ENCODE measurements at regions not wholly inside any gene's neighbourhood (a gene's known extent, or its start where the extent isn't known, plus 50 kb on each side); places are given as distances from the start of the nearest gene placed in this dataset.

DNA sequence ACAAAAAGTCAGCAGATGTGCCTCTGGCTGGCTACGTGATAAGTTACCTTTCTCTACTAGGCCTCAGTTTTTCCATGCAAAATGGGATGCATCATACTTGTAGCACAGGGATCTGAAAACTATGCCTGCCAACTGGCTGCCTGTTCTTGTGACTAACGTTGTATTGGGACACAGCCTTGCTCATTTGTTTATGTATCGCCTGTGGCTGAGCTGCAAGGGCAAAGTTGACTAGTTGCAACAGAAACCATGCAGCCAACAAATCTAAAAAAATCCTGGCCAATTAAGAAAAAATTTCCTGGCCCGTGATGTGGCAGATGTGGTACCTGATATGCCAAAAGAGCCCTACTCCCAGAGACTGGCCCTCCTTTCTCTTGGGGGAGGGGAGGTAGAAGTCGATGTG, 131.3 kb downstream of the SEC61B start:
- WGBS, 2 donors: 26 to 28% methylated on average over 3 to 5 of the region's 5 CpGs
- H3K36me3 ChIP-seq: no peaks in the 10 kb centered on the region

DNA sequence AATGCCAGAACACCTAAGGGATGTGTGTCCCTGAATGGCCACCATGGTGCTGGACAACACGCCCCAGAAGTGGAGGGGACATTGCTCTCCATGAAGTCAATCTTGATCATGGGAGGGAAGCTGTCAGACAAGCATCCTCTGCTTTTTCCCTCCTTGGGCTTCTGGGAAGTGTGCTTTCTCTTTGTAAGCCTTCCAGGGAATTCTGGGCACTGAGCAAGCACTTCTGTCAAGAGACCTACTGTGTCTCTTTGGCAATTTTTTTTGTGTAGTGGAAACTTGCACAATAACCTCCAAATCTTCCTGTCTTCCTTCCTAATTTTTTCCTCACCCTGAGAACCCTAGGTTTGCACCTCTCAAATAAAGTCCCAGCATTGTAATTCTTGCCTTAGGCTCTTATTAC, 132.0 kb downstream of the SEC61B start:
- peaks cover 0 to 7% (median 0%) of the 10 kb centered on the region in 4 donors for H3K27me3 ChIP-seq
- TF ChIP-seq, protein P1, sequence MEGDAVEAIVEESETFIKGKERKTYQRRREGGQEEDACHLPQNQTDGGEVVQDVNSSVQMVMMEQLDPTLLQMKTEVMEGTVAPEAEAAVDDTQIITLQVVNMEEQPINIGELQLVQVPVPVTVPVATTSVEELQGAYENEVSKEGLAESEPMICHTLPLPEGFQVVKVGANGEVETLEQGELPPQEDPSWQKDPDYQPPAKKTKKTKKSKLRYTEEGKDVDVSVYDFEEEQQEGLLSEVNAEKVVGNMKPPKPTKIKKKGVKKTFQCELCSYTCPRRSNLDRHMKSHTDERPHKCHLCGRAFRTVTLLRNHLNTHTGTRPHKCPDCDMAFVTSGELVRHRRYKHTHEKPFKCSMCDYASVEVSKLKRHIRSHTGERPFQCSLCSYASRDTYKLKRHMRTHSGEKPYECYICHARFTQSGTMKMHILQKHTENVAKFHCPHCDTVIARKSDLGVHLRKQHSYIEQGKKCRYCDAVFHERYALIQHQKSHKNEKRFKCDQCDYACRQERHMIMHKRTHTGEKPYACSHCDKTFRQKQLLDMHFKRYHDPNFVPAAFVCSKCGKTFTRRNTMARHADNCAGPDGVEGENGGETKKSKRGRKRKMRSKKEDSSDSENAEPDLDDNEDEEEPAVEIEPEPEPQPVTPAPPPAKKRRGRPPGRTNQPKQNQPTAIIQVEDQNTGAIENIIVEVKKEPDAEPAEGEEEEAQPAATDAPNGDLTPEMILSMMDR (IDR thresholded peaks at IDR 0.05): no peak
- TF ChIP-seq POLR2A (IDR thresholded peaks at IDR 0.05): no peak
- peak overlapping the region in 3 of 4 donors; percentile 27 to 82 (median 80) for H3K27ac ChIP-seq
- H3K4me3 ChIP-seq: no peak overlapping the region
- intact Hi-C loops (cut with DNase I): no loop called here
- no peak for DNase-seq
- peaks cover 7 to 16% (median 9%) of the 10 kb centered on the region in 3 donors for H3K4me1 ChIP-seq
- H3K36me3 ChIP-seq: no peaks in the 10 kb centered on the region
- H3K9me3 ChIP-seq: no peaks in the 10 kb centered on the region
- 67% methylated on average over 1 of the region's 1 CpG; no CpG with 5 or more reads in 1 of the 2 donors for WGBS, 2 donors

More for the DNA sequence above, 131.3 kb downstream of the SEC61B start:
- H3K27ac ChIP-seq: peak overlapping the region; percentile 27 to 82 (median 58)
- DNase-seq: no peak
- intact Hi-C loops (cut with DNase I): no loop called here
- no peaks in the 10 kb centered on the region for H3K27me3 ChIP-seq
- no peak for TF ChIP-seq POLR2A (IDR thresholded peaks at IDR 0.05)
- TF ChIP-seq, protein P1 (IDR thresholded peaks at IDR 0.05): no peak
- H3K4me1 ChIP-seq: peaks cover 7 to 16% (median 9%) of the 10 kb centered on the region in 3 donors
- no peak overlapping the region for H3K4me3 ChIP-seq
- H3K9me3 ChIP-seq: no peaks in the 10 kb centered on the region

DNA sequence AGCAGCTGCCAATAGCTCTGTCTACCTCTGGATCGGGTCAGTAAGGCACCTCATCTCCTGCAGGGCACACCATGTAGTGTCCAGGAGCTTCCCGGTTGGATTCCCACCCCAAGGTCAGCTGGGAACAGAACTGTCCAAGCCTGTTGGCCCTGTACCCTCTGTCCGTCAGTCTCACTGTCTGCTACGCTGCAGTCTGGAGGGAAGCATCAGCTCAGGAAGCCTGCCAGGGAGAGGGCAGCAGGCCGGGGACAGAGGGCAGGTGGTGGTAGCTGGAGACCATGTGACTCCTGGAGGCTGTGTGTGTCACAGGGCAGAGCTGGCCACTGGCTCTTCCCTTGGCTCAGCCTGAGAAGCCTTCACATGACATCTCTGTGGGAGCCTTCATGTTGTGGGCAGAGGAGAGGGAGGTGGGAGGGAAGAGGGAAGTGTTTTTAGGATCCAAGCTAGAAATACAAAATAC, 134.5 kb downstream of the SEC61B start:
- DNase-seq: no peak
- Histone ChIP-seq H3K27me3 (peaks cover 0 to 28% (median 0%) of the 10 kb centered on the region in 4 donors), H3K9me3 (no peaks in the 10 kb centered on the region), H3K36me3 (no peaks in the 10 kb centered on the region), H3K4me3 (no peak overlapping the region), H3K27ac (peak overlapping the region in 3 of 4 donors; percentile 23 to 70 (median 25)), H3K4me1 (peaks cover 7 to 19% (median 9%) of the 10 kb centered on the region in 3 donors)
- WGBS, 2 donors: 40 to 67% methylated on average over 1 to 2 of the region's 5 CpGs
- intact Hi-C loops (cut with DNase I): no loop called here
- no peak for TF ChIP-seq POLR2A (IDR thresholded peaks at IDR 0.05)
- TF ChIP-seq, protein P1 (IDR thresholded peaks at IDR 0.05): no peak

DNA sequence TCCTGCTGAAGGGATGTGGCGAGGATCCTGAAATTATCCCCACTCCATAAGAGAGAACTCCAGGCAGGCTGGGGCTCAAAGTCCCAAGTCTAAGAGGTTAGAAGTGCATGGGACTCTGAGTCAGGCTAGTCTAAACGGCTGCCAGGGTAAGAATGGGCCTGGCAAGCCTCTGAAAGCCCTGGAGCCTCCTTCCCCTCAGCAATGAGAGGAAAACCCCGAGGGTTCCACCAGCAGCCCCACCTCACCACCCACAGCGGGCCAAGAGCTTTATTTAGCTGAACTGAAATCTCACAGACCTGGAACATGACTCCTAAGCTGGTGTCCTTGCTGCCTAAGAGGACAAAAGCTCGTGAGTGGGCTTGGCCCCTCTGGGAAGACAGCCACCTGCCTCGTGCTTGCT, 135.5 kb downstream of the SEC61B start:
- Histone ChIP-seq H3K36me3 (no peaks in the 10 kb centered on the region), H3K4me1 (peaks cover 7 to 21% (median 9%) of the 10 kb centered on the region in 3 donors), H3K27me3 (peaks cover 0 to 34% (median 0%) of the 10 kb centered on the region in 4 donors), H3K27ac (peak overlapping the region in 2 of 4 donors; percentile 39 to 46), H3K4me3 (no peak overlapping the region), H3K9me3 (no peaks in the 10 kb centered on the region)
- DNase-seq: no peak
- WGBS, 2 donors: 23 to 31% methylated on average over 6 of the region's 6 CpGs
- intact Hi-C loops (cut with DNase I): no loop called here
- TF ChIP-seq, protein P1 (IDR thresholded peaks at IDR 0.05): no peak
- no peak for TF ChIP-seq POLR2A (IDR thresholded peaks at IDR 0.05)

DNA sequence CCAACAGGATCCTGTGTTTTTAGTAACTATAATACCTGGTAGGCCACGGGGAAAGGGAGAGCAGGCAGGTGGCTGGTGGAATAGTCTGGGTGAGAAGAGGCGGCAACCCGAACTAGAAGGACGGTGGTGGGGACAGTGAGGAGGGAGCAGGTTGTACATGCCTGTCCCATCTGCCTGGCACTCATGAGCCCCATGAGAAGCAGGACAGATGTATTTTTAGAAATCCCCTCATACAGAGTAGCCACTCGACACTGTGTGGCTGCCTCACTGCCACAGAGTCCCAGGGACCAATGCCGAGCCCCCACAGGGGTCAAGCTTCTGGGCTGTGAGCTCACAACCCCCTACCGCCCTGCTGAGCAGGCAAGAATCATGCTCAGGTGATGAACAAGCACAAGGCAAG, 136.6 kb downstream of the SEC61B start:
- H3K9me3 ChIP-seq: no peaks in the 10 kb centered on the region
- H3K4me3 ChIP-seq: no peak overlapping the region
- DNase-seq: no peak
- no peak for TF ChIP-seq POLR2A (IDR thresholded peaks at IDR 0.05)
- TF ChIP-seq, protein P1 (IDR thresholded peaks at IDR 0.05): no peak
- peaks cover 0 to 34% (median 0%) of the 10 kb centered on the region in 4 donors for H3K27me3 ChIP-seq
- intact Hi-C loops (cut with DNase I): no loop called here
- H3K36me3 ChIP-seq: no peaks in the 10 kb centered on the region
- WGBS, 2 donors: 89 to 92% methylated on average over 6 of the region's 7 CpGs
- H3K4me1 ChIP-seq: peaks cover 4 to 16% (median 9%) of the 10 kb centered on the region in 3 donors
- no peak overlapping the region for H3K27ac ChIP-seq
